GM12865 (cell line): ENCODE measurements at regions not wholly inside any gene's neighbourhood (a gene's known extent, or its start where the extent isn't known, plus 50 kb on each side); places are given as distances from the start of the nearest gene placed in this dataset.

ENCODE experiments used
- DNase-seq: peaks from one replicate; pipeline ENCODE4 v3.0.0; 2010; ENCODE audit warnings: low read depth
- H3K4me3 ChIP-seq: 2 replicates; pipeline ENCODE4 v1.5.1; 2011; ENCODE audit warnings: mild to moderate bottlenecking, low read depth, low read length, control low read depth
- CTCF ChIP-seq: IDR thresholded peaks from 2 replicates; pipeline ENCODE4 v1.5.1; 2011; ENCODE audit warnings: low read length, control low read depth, low read depth, inconsistent platforms; ENCODE audit not compliant: insufficient read depth; ENCODE audit errors: missing control alignments

GRCh38 chr12:77591959-77592743 lies 238.5 kb upstream of the NAV3 start:
- no peak overlapping the region for H3K4me3 ChIP-seq
- TF ChIP-seq CTCF: no peak
- no peak for DNase-seq

GRCh38 chr12:77590306-77590705 lies 240.4 kb upstream of the NAV3 start:
- no peak for TF ChIP-seq CTCF
- no peak overlapping the region for H3K4me3 ChIP-seq
- no peak for DNase-seq

- no peak for TF ChIP-seq CTCF
- no peak overlapping the region for H3K4me3 ChIP-seq
- DNase-seq: no peak
These were observed 245.8 kb upstream of the NAV3 start for GRCh38 chr12:77584860-77585259.

GRCh38 chr12:77578466-77579220 lies 252.1 kb upstream of the NAV3 start:
- TF ChIP-seq CTCF: no peak
- DNase-seq: no peak
- H3K4me3 ChIP-seq: no peak overlapping the region

GRCh38 chr12:77577791-77578190 lies 252.9 kb upstream of the NAV3 start:
- DNase-seq: no peak
- H3K4me3 ChIP-seq: no peak overlapping the region
- no peak for TF ChIP-seq CTCF

- H3K4me3 ChIP-seq: no peak overlapping the region
- TF ChIP-seq CTCF: no peak
- no peak for DNase-seq
These were observed 255.2 kb upstream of the NAV3 start for GRCh38 chr12:77575376-77575919.
